ENCODE measurements at regions not wholly inside any gene's neighbourhood (a gene's known extent, or its start where the extent isn't known, plus 50 kb on each side); places are given as distances from the start of the nearest gene placed in this dataset.

DNA sequence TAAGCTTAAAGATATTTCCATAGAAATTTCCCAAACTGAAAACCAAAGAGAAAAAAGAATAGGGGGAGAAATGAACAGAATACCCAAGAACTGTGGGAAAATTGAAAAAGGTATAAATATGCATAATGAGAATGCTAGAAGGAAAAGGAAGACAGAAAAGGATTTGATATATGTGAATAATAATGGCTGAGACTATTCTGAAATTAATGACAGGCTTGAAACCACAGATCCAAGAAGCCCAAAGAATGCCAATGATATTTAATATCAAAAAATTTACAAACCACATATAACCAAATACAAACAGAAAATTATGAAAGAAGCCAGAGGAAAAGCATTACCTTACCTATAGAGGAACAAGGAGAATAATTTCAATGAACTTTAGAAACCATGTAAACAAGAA lies 153.0 kb downstream of the ANXA2 start:
- TF ChIP-seq RAD21 (IDR thresholded peaks at IDR 0.05) (no peak), TAF1 (conservative IDR thresholded peaks at IDR 0.05) (no peak), FOXA1 (IDR thresholded peaks at IDR 0.05) (no peak), YY1 (IDR thresholded peaks at IDR 0.05) (no peak)
- TF ChIP-seq, protein P1, sequence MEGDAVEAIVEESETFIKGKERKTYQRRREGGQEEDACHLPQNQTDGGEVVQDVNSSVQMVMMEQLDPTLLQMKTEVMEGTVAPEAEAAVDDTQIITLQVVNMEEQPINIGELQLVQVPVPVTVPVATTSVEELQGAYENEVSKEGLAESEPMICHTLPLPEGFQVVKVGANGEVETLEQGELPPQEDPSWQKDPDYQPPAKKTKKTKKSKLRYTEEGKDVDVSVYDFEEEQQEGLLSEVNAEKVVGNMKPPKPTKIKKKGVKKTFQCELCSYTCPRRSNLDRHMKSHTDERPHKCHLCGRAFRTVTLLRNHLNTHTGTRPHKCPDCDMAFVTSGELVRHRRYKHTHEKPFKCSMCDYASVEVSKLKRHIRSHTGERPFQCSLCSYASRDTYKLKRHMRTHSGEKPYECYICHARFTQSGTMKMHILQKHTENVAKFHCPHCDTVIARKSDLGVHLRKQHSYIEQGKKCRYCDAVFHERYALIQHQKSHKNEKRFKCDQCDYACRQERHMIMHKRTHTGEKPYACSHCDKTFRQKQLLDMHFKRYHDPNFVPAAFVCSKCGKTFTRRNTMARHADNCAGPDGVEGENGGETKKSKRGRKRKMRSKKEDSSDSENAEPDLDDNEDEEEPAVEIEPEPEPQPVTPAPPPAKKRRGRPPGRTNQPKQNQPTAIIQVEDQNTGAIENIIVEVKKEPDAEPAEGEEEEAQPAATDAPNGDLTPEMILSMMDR (IDR thresholded peaks at IDR 0.05; ENCODE audit: low read depth, low read length, missing input control): no peak
- TF ChIP-seq, protein P2, sequence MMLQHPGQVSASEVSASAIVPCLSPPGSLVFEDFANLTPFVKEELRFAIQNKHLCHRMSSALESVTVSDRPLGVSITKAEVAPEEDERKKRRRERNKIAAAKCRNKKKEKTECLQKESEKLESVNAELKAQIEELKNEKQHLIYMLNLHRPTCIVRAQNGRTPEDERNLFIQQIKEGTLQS (IDR thresholded peaks at IDR 0.05): no peak
